OCI-LY3 (cell line): ENCODE measurements at regions not wholly inside any gene's neighbourhood (a gene's known extent, or its start where the extent isn't known, plus 50 kb on each side); places are given as distances from the start of the nearest gene placed in this dataset.

Experiments
- H2AFZ ChIP-seq: fragments of 200-600, 300-600 bp; shearing (Covaris generic); 2 replicates; pipeline ENCODE4 v1.6.0; 2014; ENCODE audit warnings: antibody characterized with exemption, low read depth, low read length
- H3K27ac ChIP-seq: fragments of 200-600, 300-600 bp; sonication (generic); 2 replicates; pipeline ENCODE4 v1.5.1; 2014; ENCODE audit warnings: mild to moderate bottlenecking, low read length, moderate library complexity, mixed read lengths
- H3K27me3 ChIP-seq: fragments of 200-600, 300-600 bp; sonication (generic); 2 replicates; pipeline ENCODE4 v1.6.1; 2014; ENCODE audit warnings: low read depth, low read length, mixed read lengths
- H3K36me3 ChIP-seq: fragments of 200-600, 300-600 bp; sonication (generic); replicated peaks from 2 replicates; pipeline ENCODE3; 2014; ENCODE audit warnings: low read depth, low read length, mixed read lengths
- H3K4me1 ChIP-seq: fragments of 300-600, 200-600 bp; sonication (generic); 2 replicates; pipeline ENCODE4 v1.6.1; 2014; ENCODE audit warnings: low read length, mixed read lengths
- H3K4me2 ChIP-seq: fragments of 200-600, 300-600 bp; sonication (generic); 2 replicates; pipeline ENCODE4 v1.6.1; 2014; ENCODE audit warnings: low read length, mixed read lengths
- H3K4me3 ChIP-seq: fragments of 300-600, 200-600 bp; sonication (generic); 2 replicates; pipeline ENCODE4 v1.5.1; 2014; ENCODE audit warnings: antibody characterized with exemption, mild to moderate bottlenecking, low read length, moderate library complexity
- H3K79me2 ChIP-seq: fragments of 300-600, 200-600 bp; shearing (Covaris generic); 2 replicates; pipeline ENCODE4 v1.6.1; 2014; ENCODE audit warnings: mild to moderate bottlenecking, low read length, mixed read lengths
- H3K9ac ChIP-seq: fragments of 300-600, 200-600 bp; shearing (Covaris generic); 2 replicates; pipeline ENCODE4 v1.6.0; 2014; ENCODE audit warnings: mild to moderate bottlenecking, low read length, moderate library complexity
- H3K9me3 ChIP-seq: fragments of 200-600, 300-600 bp; shearing (Covaris generic); 2 replicates; pipeline ENCODE4 v1.6.1; 2014; ENCODE audit warnings: low read length, mixed read lengths; ENCODE audit not compliant: insufficient read depth
- H4K20me1 ChIP-seq: fragments of 200-600, 300-600 bp; sonication (generic); 2 replicates; pipeline ENCODE4 v1.6.1; 2016; ENCODE audit warnings: low read length, mixed read lengths; ENCODE audit not compliant: insufficient read depth
- CTCF ChIP-seq: fragments of 200-600, 300-600 bp; sonication (generic); IDR thresholded peaks from 2 replicates; pipeline ENCODE4 v1.5.1; 2014; ENCODE audit warnings: antibody characterized with exemption, low read length, low read depth
- EZH2phosphoT487 ChIP-seq: fragments of 200-600 bp; shearing (Covaris generic); IDR thresholded peaks from 2 replicates; pipeline ENCODE4 v1.6.1; 2018; ENCODE audit warnings: antibody characterized with exemption, mixed run types, low read depth

GRCh38 chr5:161112371-161112770 lies 260.4 kb upstream of the ATP10B start:
- H3K27me3 ChIP-seq: no peaks in the 10 kb centered on the region
- H3K79me2 ChIP-seq: no peaks in the 10 kb centered on the region
- TF ChIP-seq CTCF: no peak
- TF ChIP-seq EZH2phosphoT487: no peak
- no peak overlapping the region for H3K27ac ChIP-seq
- no peak overlapping the region for H3K4me3 ChIP-seq
- no peaks in the 10 kb centered on the region for H4K20me1 ChIP-seq
- no peaks in the 10 kb centered on the region for H3K9me3 ChIP-seq
- H3K9ac ChIP-seq: no peak overlapping the region
- no peak overlapping the region for H3K4me2 ChIP-seq
- H3K4me1 ChIP-seq: peaks cover 14% of the 10 kb centered on the region
- H3K36me3 ChIP-seq: no peaks in the 10 kb centered on the region
- H2AFZ ChIP-seq: no peak overlapping the region

GRCh38 chr5:161105525-161105924 lies 253.5 kb upstream of the ATP10B start:
- H3K4me2 ChIP-seq: no peak overlapping the region
- H3K79me2 ChIP-seq: no peaks in the 10 kb centered on the region
- no peak for TF ChIP-seq CTCF
- no peaks in the 10 kb centered on the region for H3K36me3 ChIP-seq
- H2AFZ ChIP-seq: no peak overlapping the region
- H3K9ac ChIP-seq: no peak overlapping the region
- no peak overlapping the region for H3K4me3 ChIP-seq
- H4K20me1 ChIP-seq: no peaks in the 10 kb centered on the region
- no peaks in the 10 kb centered on the region for H3K4me1 ChIP-seq
- H3K27ac ChIP-seq: no peak overlapping the region
- H3K27me3 ChIP-seq: no peaks in the 10 kb centered on the region
- no peaks in the 10 kb centered on the region for H3K9me3 ChIP-seq

GRCh38 chr5:161098516-161098915 lies 246.5 kb upstream of the ATP10B start:
- Histone ChIP-seq H3K79me2 (no peaks in the 10 kb centered on the region), H2AFZ (no peak overlapping the region), H3K27me3 (no peaks in the 10 kb centered on the region), H3K9me3 (no peaks in the 10 kb centered on the region), H3K4me1 (no peaks in the 10 kb centered on the region), H3K4me2 (no peak overlapping the region), H3K4me3 (no peak overlapping the region), H3K9ac (no peak overlapping the region), H3K36me3 (no peaks in the 10 kb centered on the region), H3K27ac (no peak overlapping the region), H4K20me1 (no peaks in the 10 kb centered on the region)
- TF ChIP-seq EZH2phosphoT487 (no peak), CTCF (no peak)

- H2AFZ ChIP-seq: no peak overlapping the region
- H3K27ac ChIP-seq: no peak overlapping the region
- H3K9ac ChIP-seq: no peak overlapping the region
- no peak overlapping the region for H3K4me3 ChIP-seq
- H3K79me2 ChIP-seq: no peaks in the 10 kb centered on the region
- H3K27me3 ChIP-seq: no peaks in the 10 kb centered on the region
- TF ChIP-seq EZH2phosphoT487: no peak
- no peak for TF ChIP-seq CTCF
- H3K4me2 ChIP-seq: no peak overlapping the region
- no peaks in the 10 kb centered on the region for H3K9me3 ChIP-seq
- H4K20me1 ChIP-seq: no peaks in the 10 kb centered on the region
- no peaks in the 10 kb centered on the region for H3K36me3 ChIP-seq
- no peaks in the 10 kb centered on the region for H3K4me1 ChIP-seq
Observed at GRCh38 chr5:161096581-161096980, 244.6 kb upstream of the ATP10B start.
